ENCODE measurements at regions not wholly inside any gene's neighbourhood (a gene's known extent, or its start where the extent isn't known, plus 50 kb on each side); places are given as distances from the start of the nearest gene placed in this dataset.
"Not testable (repeated sequence)": the region's sequence is repeated elsewhere in the genome, so short reads cannot be mapped to it uniquely, and the experiment has no call there.

DNA sequence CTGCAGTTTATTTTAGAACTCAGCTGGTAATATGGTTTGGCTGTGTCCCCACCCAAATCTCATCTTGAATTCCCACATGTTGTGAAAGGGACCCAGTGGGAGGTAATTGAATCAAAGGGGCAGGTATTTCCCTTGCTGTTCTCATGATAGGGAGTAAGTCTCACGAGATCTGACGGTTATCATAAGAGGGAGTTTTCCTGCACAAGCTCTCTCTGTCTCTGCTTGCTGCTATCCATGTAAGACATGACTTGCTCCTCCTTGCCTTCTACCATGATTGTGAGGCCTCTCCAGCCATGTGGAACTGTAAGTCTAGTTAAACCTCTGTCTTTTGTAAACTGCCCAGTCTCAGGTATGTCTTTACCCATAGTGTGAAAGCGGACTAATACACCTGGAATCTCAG lies 360.8 kb downstream of the SFMBT2 start:
- not testable (repeated sequence) for TF ChIP-seq EP300 (IDR thresholded peaks at IDR 0.05; ENCODE audit: low read depth); POLR2A (IDR thresholded peaks at IDR 0.05)
- TF ChIP-seq, protein P1, sequence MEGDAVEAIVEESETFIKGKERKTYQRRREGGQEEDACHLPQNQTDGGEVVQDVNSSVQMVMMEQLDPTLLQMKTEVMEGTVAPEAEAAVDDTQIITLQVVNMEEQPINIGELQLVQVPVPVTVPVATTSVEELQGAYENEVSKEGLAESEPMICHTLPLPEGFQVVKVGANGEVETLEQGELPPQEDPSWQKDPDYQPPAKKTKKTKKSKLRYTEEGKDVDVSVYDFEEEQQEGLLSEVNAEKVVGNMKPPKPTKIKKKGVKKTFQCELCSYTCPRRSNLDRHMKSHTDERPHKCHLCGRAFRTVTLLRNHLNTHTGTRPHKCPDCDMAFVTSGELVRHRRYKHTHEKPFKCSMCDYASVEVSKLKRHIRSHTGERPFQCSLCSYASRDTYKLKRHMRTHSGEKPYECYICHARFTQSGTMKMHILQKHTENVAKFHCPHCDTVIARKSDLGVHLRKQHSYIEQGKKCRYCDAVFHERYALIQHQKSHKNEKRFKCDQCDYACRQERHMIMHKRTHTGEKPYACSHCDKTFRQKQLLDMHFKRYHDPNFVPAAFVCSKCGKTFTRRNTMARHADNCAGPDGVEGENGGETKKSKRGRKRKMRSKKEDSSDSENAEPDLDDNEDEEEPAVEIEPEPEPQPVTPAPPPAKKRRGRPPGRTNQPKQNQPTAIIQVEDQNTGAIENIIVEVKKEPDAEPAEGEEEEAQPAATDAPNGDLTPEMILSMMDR (IDR thresholded peaks at IDR 0.05) = not testable (repeated sequence)

All from transverse colon (tissue), 3 donors.